SJCRH30 (cell line): ENCODE measurements at regions not wholly inside any gene's neighbourhood (a gene's known extent, or its start where the extent isn't known, plus 50 kb on each side); places are given as distances from the start of the nearest gene placed in this dataset.

Source experiments
- DNase-seq, 2 experiments: peaks; one replicate each; pipeline ENCODE4 v3.0.0-alpha.2; 2015 to 2020
- H3K27ac ChIP-seq: fragments of 250-450 bp; sonication (Bioruptor Pico); 2 replicates; pipeline ENCODE4 v1.5.1; 2020; ENCODE audit warnings: mild to moderate bottlenecking, moderate library complexity
- H3K27me3 ChIP-seq: fragments of 250-450 bp; sonication (Bioruptor Pico); 2 replicates; pipeline ENCODE4 v1.5.1; 2020; ENCODE audit warnings: mild to moderate bottlenecking, moderate library complexity
- H3K36me3 ChIP-seq: fragments of 250-450 bp; sonication (Bioruptor Pico); 2 replicates; pipeline ENCODE4 v1.5.1; 2020; ENCODE audit warnings: mild to moderate bottlenecking, moderate library complexity
- H3K4me1 ChIP-seq: fragments of 250-450 bp; sonication (Bioruptor Pico); 2 replicates; pipeline ENCODE4 v1.5.1; 2020; ENCODE audit warnings: mild to moderate bottlenecking, moderate library complexity
- H3K4me3 ChIP-seq: fragments of 250-450 bp; sonication (Bioruptor Pico); 2 replicates; pipeline ENCODE4 v1.5.1; 2020; ENCODE audit warnings: mild to moderate bottlenecking, moderate library complexity
- H3K9me3 ChIP-seq: fragments of 250-450 bp; sonication (Bioruptor Pico); replicated peaks from 2 replicates; pipeline ENCODE4 v1.5.1; 2020; ENCODE audit warnings: mild to moderate bottlenecking, moderate library complexity

- Histone ChIP-seq H3K4me3 (no peak overlapping the region), H3K27me3 (no peaks in the 10 kb centered on the region), H3K27ac (no peak overlapping the region), H3K4me1 (no peaks in the 10 kb centered on the region), H3K9me3 (no peaks in the 10 kb centered on the region), H3K36me3 (no peaks in the 10 kb centered on the region)
- DNase-seq: no peak
Measured at GRCh38 chr5:6321078-6321477, 57.3 kb downstream of the MED10 start.

- Histone ChIP-seq H3K4me1 (no peaks in the 10 kb centered on the region), H3K9me3 (no peaks in the 10 kb centered on the region), H3K27me3 (no peaks in the 10 kb centered on the region), H3K36me3 (no peaks in the 10 kb centered on the region), H3K4me3 (no peak overlapping the region), H3K27ac (no peak overlapping the region)
- no peak for DNase-seq
Measured at GRCh38 chr5:6319116-6319515, 59.2 kb downstream of the MED10 start.

GRCh38 chr5:6317116-6317798 lies 61.1 kb downstream of the MED10 start:
- no peak for DNase-seq
- H3K36me3 ChIP-seq: no peaks in the 10 kb centered on the region
- no peaks in the 10 kb centered on the region for H3K27me3 ChIP-seq
- H3K4me3 ChIP-seq: no peak overlapping the region
- H3K27ac ChIP-seq: no peak overlapping the region
- no peaks in the 10 kb centered on the region for H3K4me1 ChIP-seq
- no peaks in the 10 kb centered on the region for H3K9me3 ChIP-seq

GRCh38 chr5:6315580-6315979 lies 62.8 kb downstream of the MED10 start:
- no peak for DNase-seq
- Histone ChIP-seq H3K4me1 (no peaks in the 10 kb centered on the region), H3K9me3 (no peaks in the 10 kb centered on the region), H3K27me3 (no peaks in the 10 kb centered on the region), H3K27ac (no peak overlapping the region), H3K36me3 (no peaks in the 10 kb centered on the region), H3K4me3 (no peak overlapping the region)

GRCh38 chr5:6311568-6312501 lies 66.5 kb downstream of the MED10 start:
- H3K4me1 ChIP-seq: no peaks in the 10 kb centered on the region
- no peak overlapping the region for H3K27ac ChIP-seq
- H3K36me3 ChIP-seq: no peaks in the 10 kb centered on the region
- no peak overlapping the region for H3K4me3 ChIP-seq
- no peaks in the 10 kb centered on the region for H3K27me3 ChIP-seq
- no peak for DNase-seq
- H3K9me3 ChIP-seq: no peaks in the 10 kb centered on the region

- Histone ChIP-seq H3K9me3 (no peaks in the 10 kb centered on the region), H3K27ac (no peak overlapping the region), H3K4me1 (no peaks in the 10 kb centered on the region), H3K4me3 (no peak overlapping the region), H3K36me3 (no peaks in the 10 kb centered on the region), H3K27me3 (no peaks in the 10 kb centered on the region)
- DNase-seq: no peak
Measured at GRCh38 chr5:6309949-6310348, 68.4 kb downstream of the MED10 start.

- no peaks in the 10 kb centered on the region for H3K9me3 ChIP-seq
- H3K27ac ChIP-seq: no peak overlapping the region
- no peaks in the 10 kb centered on the region for H3K36me3 ChIP-seq
- H3K4me1 ChIP-seq: no peaks in the 10 kb centered on the region
- DNase-seq: no peak
- H3K27me3 ChIP-seq: no peaks in the 10 kb centered on the region
- no peak overlapping the region for H3K4me3 ChIP-seq
Measured at GRCh38 chr5:6308683-6309082, 69.7 kb downstream of the MED10 start.

- Histone ChIP-seq H3K4me1 (no peaks in the 10 kb centered on the region), H3K27me3 (no peaks in the 10 kb centered on the region), H3K4me3 (no peak overlapping the region), H3K36me3 (no peaks in the 10 kb centered on the region), H3K27ac (no peak overlapping the region), H3K9me3 (no peaks in the 10 kb centered on the region)
- no peak for DNase-seq
Measured at GRCh38 chr5:6307304-6307703, 71.0 kb downstream of the MED10 start.

- Histone ChIP-seq H3K4me1 (no peaks in the 10 kb centered on the region), H3K27ac (no peak overlapping the region), H3K9me3 (no peaks in the 10 kb centered on the region), H3K36me3 (no peaks in the 10 kb centered on the region), H3K27me3 (no peaks in the 10 kb centered on the region), H3K4me3 (no peak overlapping the region)
- DNase-seq: no peak
Measured at GRCh38 chr5:6305853-6306252, 72.5 kb downstream of the MED10 start.

- H3K27ac ChIP-seq: no peak overlapping the region
Measured at GRCh38 chr5:6302684-6303083, 75.7 kb downstream of the MED10 start.

GRCh38 chr5:6302075-6302474 lies 76.3 kb downstream of the MED10 start:
- no peak for DNase-seq
- no peak overlapping the region for H3K4me3 ChIP-seq
- H3K27me3 ChIP-seq: no peaks in the 10 kb centered on the region
- no peaks in the 10 kb centered on the region for H3K9me3 ChIP-seq
- H3K27ac ChIP-seq: no peak overlapping the region
- H3K36me3 ChIP-seq: no peaks in the 10 kb centered on the region
- no peaks in the 10 kb centered on the region for H3K4me1 ChIP-seq

More at GRCh38 chr5:6302684-6303083, 75.7 kb downstream of the MED10 start:
- Histone ChIP-seq H3K36me3 (no peaks in the 10 kb centered on the region), H3K4me1 (no peaks in the 10 kb centered on the region), H3K4me3 (no peak overlapping the region), H3K27me3 (no peaks in the 10 kb centered on the region), H3K9me3 (no peaks in the 10 kb centered on the region)
- peak; percentile 6 to 10 for DNase-seq

GRCh38 chr5:6296524-6296923 lies 81.8 kb downstream of the MED10 start:
- Histone ChIP-seq H3K27ac (no peak overlapping the region), H3K9me3 (no peaks in the 10 kb centered on the region), H3K36me3 (no peaks in the 10 kb centered on the region), H3K4me1 (no peaks in the 10 kb centered on the region), H3K27me3 (no peaks in the 10 kb centered on the region), H3K4me3 (no peak overlapping the region)
- DNase-seq: no peak

GRCh38 chr5:6291961-6292360 lies 86.4 kb downstream of the MED10 start:
- Histone ChIP-seq H3K27me3 (no peaks in the 10 kb centered on the region), H3K9me3 (no peaks in the 10 kb centered on the region), H3K36me3 (no peaks in the 10 kb centered on the region), H3K4me3 (no peak overlapping the region), H3K4me1 (no peaks in the 10 kb centered on the region), H3K27ac (no peak overlapping the region)
- peak in 1 of 2 experiments; percentile 25 for DNase-seq

GRCh38 chr5:6289239-6289638 lies 89.1 kb downstream of the MED10 start:
- H3K9me3 ChIP-seq: no peaks in the 10 kb centered on the region
- no peak overlapping the region for H3K27ac ChIP-seq
- no peaks in the 10 kb centered on the region for H3K36me3 ChIP-seq
- no peak for DNase-seq
- H3K27me3 ChIP-seq: no peaks in the 10 kb centered on the region
- H3K4me1 ChIP-seq: no peaks in the 10 kb centered on the region
- no peak overlapping the region for H3K4me3 ChIP-seq

- no peak overlapping the region for H3K27ac ChIP-seq
- H3K27me3 ChIP-seq: no peaks in the 10 kb centered on the region
- no peaks in the 10 kb centered on the region for H3K9me3 ChIP-seq
- no peak for DNase-seq
- H3K36me3 ChIP-seq: no peaks in the 10 kb centered on the region
- no peaks in the 10 kb centered on the region for H3K4me1 ChIP-seq
- H3K4me3 ChIP-seq: no peak overlapping the region
Measured at GRCh38 chr5:6287176-6287575, 91.2 kb downstream of the MED10 start.
